ENCODE measurements at regions not wholly inside any gene's neighbourhood (a gene's known extent, or its start where the extent isn't known, plus 50 kb on each side); places are given as distances from the start of the nearest gene placed in this dataset.

- DNase-seq = no peak
These were observed 472.6 kb downstream of the TXNL1 start for GRCh38 chr18:56165601-56166355.

DNA sequence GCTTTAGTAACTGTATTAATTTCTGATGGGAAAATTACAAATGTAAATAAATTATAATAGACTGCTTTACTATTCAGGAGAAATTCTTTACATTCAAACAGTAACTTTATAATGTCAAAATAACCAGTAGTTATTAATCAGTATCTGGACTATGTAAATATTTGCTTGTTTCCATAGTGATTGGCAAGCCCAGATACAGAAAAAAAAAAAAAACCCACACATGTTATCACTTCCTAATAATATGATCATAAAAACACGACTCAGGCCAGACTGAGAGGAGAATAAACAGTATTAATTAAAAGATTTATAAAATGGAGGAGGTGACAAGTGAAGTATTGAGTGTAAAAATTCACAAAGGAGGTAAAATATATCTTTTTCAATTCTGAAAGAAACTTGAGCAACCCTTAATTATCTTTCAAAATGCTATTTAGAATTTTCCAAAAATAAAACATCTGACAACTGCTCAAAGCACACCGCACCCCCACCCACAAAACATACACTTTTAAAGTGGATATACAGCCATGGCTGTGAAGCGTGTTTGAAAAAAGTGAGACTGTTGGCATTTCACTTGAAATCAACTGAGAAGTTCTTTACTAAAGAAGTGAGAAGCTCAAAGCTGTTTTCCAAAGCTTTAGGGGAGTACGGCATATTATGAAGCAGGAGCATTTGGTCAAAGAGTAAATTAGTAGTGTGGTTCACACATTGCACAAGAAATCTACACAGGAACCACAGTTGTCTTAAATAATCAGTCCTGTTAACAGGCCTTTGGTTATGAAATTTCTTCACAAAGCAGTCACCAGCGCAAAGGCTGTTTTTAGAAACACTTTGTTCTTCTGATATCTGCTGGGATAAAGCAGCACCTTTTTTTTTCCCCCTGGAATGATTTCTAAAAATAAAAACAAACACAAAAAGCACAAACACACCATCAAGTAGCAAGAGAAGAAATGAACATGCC, 475.8 kb downstream of the TXNL1 start:
- no peak for DNase-seq

DNA sequence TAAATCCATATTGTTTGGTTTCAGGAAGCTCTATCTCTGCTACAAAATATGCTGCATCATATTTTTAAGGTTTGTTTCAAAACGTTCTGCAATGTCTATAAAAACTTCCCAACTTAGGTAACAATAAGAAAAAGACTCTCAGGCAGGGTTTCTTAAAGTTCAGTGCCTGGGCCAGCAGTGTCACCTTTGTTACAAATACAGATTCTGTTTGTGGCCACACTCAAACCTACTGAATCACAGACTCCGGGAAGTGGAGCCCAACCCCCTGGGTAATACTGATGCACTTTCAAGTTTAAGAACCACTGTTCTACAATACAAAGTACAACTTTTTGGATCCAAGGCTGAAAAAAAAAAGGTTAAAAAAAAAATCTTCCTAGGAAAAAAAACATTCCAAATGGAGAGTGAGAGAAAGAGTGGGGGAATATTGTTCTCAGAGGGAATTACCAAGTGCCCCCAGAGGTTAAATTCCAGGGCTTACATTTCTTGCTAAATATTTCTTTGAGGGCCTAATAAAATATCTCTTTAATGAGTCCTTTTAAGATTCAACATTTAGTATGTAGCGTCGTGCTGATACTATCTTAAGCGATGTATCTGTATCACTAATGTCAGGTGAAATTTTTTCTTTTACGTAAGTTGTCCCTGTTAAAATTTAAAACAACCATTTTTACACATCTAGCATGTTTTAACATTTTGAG, 476.7 kb downstream of the TXNL1 start:
- DNase-seq = no peak

DNA sequence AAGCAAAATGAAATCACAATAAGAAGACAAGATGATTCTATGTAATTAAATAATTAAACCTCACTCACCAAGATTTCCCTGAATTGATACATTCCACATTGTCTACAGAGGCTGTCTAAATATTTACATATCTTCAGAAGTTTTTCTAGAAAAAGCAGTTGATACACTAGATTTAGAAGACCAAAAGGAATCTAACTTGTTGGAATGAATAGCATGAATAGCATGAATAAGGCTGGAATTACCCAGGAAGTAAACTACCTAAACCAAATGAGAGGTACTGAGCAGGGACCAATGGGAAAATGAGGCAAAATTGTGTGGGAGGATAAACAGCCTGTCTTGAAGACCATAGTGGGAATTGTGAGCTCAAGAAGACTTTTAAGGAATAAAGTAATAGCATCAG, 479.7 kb downstream of the TXNL1 start:
- DNase-seq = no peak

DNA sequence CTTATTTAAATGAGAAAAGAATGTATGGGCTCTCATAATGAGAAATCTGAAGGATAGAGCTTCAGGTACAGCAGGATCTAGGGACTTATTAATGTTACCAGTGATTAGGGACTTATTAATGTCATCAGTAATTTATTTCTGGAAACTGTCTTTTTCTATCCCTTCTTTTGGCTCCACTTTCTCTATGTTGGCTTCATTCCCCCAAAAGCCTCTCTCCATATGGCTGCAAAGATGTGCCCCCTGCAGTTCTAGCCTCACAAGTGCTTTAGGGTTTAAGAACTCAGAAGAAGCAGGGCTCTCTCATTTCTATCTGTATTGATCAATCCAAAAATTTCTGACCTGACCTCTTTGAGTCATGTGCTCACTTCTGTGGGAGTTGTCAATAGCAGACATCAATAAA, 480.9 kb downstream of the TXNL1 start:
- no peak for DNase-seq

DNA sequence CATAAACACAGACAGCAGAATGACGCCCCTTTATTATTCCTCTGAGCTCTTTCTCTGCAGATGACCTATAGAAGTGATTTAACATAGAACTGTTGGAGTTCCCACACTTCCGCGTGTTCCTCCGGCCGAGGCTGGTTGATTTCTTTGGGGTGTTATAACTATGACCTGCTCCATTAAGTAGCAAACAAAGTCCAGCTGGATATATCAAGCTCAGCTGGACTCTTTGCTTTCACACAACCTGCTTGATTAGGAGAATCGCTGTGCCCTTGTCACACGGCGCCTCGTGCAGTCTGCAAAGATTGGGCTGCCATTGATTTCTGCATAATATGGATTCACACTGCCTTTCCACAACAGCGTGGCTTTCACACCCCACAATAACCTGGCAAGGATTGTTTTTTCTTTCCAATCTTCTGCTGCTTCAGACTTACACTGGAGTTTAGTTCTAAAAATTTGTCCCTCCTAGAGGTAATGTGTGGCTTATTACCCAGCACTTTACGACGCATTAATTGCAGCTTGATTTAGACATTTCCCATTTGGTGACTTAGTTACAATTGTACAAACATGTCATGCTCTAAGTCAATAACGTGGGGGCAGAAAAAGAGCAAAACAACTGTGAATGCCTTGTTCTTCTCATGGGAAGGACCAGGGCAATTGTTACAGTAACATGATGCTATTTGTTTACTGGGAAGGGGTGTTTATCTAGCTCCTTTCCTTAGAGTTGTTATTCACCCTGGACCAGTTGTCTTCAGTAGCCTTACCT, 485.7 kb downstream of the TXNL1 start:
- no peak for DNase-seq

GRCh38 chr18:56148373-56148772, 490.0 kb downstream of the TXNL1 start:
- no peak for DNase-seq

GRCh38 chr18:56146565-56146964, 491.8 kb downstream of the TXNL1 start:
- DNase-seq = no peak

DNA sequence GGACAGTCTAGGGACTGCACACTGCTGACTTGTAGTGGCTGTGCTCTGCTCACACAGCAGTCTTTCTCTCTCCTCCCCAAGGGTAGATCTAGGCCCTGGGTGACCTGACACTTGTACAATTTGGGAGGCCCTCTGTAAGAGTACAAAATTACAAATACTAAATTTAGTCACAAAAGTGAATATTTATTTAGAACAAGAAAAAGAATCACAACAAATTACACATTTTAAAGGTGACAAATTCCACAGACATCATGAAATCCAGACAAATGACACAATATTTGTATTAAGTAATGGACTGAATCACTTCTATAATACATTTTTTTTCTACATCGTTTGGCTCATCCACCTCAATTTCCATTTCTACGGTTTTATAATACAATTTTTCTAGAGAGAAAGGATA, 496.4 kb downstream of the TXNL1 start:
- no peak for DNase-seq

DNA sequence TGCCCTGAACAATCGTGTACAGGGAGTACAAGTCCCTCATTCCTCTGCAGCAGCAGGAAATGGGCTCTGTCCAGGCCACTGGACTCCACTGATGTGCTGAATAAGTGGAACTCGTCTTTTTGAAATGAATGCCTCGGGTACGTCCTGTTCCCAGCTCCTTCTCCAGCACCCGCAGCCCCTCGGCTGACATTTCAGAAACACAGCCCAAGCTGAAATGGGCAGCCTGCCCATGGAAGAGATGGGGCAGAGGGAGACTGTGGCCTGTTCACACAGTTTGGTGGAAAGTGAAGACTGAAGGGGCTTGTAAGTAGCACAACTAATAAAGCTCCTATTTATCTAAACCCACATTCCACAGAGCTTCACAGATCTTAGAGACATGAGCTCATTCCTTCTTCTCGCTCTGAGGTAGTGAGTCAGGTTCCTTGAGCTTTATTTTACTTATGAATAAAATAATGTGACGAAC, 498.6 kb downstream of the TXNL1 start:
- no peak for DNase-seq

DNA sequence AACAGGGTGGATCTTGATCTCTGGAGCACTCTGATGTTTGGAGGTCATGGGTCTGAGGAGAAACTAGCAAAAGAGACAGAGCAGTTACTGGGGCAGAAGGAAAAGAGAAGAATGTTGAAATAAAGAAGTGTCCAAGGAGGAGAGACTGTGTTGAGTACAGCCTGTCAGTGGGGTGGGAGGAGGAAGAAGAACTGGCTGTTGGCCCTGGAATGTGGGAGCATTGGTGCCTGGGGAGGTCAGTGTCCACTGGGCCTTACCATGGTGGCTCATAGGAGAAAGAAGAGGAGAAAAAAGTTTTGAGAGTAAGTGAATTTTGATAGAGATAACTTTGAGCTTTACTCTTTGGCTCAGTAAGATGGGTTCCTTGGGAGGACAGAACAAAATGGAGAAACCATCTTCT, 499.0 kb downstream of the TXNL1 start:
- no peak for DNase-seq

- no peak for DNase-seq
These were observed 502.3 kb downstream of the TXNL1 start for GRCh38 chr18:56136105-56136504.

DNA sequence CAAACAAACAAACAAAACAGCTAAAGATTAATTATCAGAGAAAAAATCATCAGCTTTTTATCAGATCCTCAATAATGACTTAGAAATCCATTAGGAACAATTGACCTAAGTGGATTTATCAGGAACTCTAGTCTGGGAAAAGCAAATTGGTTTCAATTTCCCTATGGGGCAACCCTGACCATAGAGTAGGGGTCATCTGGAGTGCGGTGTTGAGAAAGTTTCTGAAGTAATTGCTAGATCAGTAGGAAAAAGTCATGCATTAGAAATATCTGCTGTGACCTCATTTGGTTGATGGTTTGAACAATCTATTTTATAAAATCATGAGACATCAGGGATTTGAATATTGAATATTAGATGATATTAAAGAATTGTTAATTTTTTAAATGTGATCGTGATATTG, 507.9 kb downstream of the TXNL1 start:
- DNase-seq = no peak

DNA sequence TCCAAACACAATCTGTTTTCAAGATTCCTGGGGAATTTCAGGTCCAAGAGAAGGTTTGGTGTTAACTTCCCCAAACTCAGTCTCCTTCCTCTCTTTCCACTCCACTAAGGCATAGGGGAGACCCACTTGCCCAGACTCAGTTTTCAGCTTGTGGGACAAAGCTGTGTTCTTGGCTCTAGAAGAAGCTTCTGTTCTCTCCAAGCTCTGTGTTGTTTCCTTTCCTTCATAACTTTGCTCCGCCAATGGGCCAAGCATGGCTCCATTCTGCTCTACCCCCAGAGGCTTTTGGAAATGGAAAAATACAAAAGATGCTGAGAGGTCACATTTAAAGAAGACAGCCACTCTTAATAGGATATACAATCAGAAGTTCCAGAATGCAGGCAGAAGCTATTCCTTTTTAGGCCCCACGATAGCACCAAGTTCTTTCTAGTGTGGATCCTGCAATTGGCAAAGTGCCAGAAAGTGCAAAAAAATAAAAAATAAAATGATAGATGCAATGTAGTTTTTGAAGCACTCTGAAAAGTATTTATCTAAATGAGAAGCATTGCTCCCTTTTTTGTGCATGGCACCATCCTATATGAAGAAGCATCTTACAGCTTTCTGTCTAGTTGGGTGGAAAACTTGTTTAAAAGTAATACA, 510.1 kb downstream of the TXNL1 start:
- DNase-seq = no peak

GRCh38 chr18:56127322-56128099, 510.9 kb downstream of the TXNL1 start:
- DNase-seq = no peak

GRCh38 chr18:56124186-56124585, 514.2 kb downstream of the TXNL1 start:
- DNase-seq = no peak

- no peak for DNase-seq
These were observed 516.7 kb downstream of the TXNL1 start for GRCh38 chr18:56121669-56122068.

- no peak for DNase-seq
These were observed 517.6 kb downstream of the TXNL1 start for GRCh38 chr18:56120782-56121181.

DNA sequence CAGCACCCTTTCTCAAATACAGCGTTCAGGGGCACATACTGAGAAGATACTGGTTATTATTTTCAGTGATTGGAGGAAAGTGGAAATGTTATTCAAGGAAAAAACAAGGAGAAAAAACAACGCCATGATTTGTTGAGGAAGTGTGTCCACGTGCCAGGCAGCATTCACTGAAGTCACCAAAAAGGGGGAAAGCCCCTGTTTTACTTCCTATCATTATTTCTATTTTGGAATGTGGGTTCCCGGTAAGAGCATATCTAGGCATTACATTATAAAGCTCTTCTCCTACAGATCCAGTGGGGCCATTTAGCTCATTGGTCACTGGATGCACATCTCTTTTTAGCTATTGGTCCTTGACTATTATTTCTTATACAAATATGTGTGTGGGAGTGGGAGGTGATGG, 518.7 kb downstream of the TXNL1 start:
- DNase-seq = no peak

- no peak for DNase-seq
These were observed 520.0 kb downstream of the TXNL1 start for GRCh38 chr18:56118422-56118821.

Data from NCI-H1694 treated with DMSO at 0.1 percent for 48 hours (cell line).